K562 (cell line): ENCODE measurements at regions not wholly inside any gene's neighbourhood (a gene's known extent, or its start where the extent isn't known, plus 50 kb on each side); places are given as distances from the start of the nearest gene placed in this dataset.

Source experiments
- ATAC-seq: fragments of 200-7000 bp; cut with Tn5 transposase; 3 replicates; pipeline ENCODE4 v1.9.1; 2020; ENCODE audit warnings: moderate library complexity
- BruUV-seq: library from RNA; stranded (reverse); fragments of 400-500 nt; replicated peaks from 2 replicates; lab custom pipeline; 2021; lab: Mats Ljungman, UMichigan
- CTCF ChIA-PET: fragments of 300-600 bp; formaldehyde crosslinking; extraction: SDS; loops from one replicate; lab custom pipeline; 2021; ENCODE audit warnings: low intra/inter-chr PET ratio; lab: Yijun Ruan, JAX
- POLR2A ChIA-PET: fragments of 300-600, 350-650 bp; sonication (Branson Sonifier 250); formaldehyde crosslinking; extraction: SDS; loops from one replicate; lab custom pipeline; 2021; ENCODE audit warnings: antibody characterized with exemption, inconsistent platforms; lab: Yijun Ruan, JAX
- DNase-seq, 4 experiments: peaks; one replicate each; pipeline versions ENCODE4 v3.0.0 to v3.0.0-alpha.2; 2011 to 2018; ENCODE audit warnings: low spot score in 3 of 4, mixed read lengths in 3 of 4; ENCODE audit errors: extremely low read depth in 1 of 4
- FAIRE-seq: peaks from 2 replicates; lab custom pipeline; 2011; peaks lifted over from hg19 to GRCh38; lab: Jason Lieb, UNC
- H2AFZ ChIP-seq: 2 replicates; pipeline ENCODE4 v1.6.0; 2011; ENCODE audit warnings: low read depth, low read length, control low read depth, inconsistent platforms
- H3K27ac ChIP-seq: fragments of 200-600 bp; 3 replicates; pipeline ENCODE4 v1.8.0; 2011; ENCODE audit warnings: low read depth, mild to moderate bottlenecking, control low read depth, inconsistent platforms, low read length, moderate library complexity, mixed read lengths; ENCODE audit errors: extremely low read depth
- H3K27me3 ChIP-seq, 2 experiments: fragments of 300-600 bp in 1 of 2; 2 replicates in 1 of 2; 3 replicates in 1 of 2; pipeline versions ENCODE4 v1.6.0 to v1.8.0; 2011; ENCODE audit warnings: inconsistent platforms in 2 of 2, low read length in 2 of 2, mild to moderate bottlenecking in 1 of 2, mixed read lengths in 1 of 2, moderate library complexity in 1 of 2; ENCODE audit not compliant: control insufficient read depth in 2 of 2, insufficient read depth in 2 of 2
- H3K36me3 ChIP-seq: fragments of 300-600 bp; 3 replicates; pipeline ENCODE4 v1.8.0; 2011; ENCODE audit warnings: mild to moderate bottlenecking, low read length, inconsistent platforms; ENCODE audit not compliant: control insufficient read depth, insufficient read depth
- H3K4me1 ChIP-seq, 2 experiments: fragments of 200-600 bp in 1 of 2; replicated peaks in 1 of 2; 2 replicates in 1 of 2; 3 replicates in 1 of 2; pipeline versions ENCODE4 v1.5.1 to v1.8.0; 2011; ENCODE audit warnings: inconsistent platforms in 2 of 2, low read length in 2 of 2, mild to moderate bottlenecking in 1 of 2, mixed read lengths in 1 of 2, moderate library complexity in 1 of 2; ENCODE audit not compliant: control insufficient read depth in 2 of 2, insufficient read depth in 2 of 2
- H3K4me2 ChIP-seq: 2 replicates; pipeline ENCODE4 v1.6.1; 2011; ENCODE audit warnings: low read length, control low read depth, inconsistent platforms, mixed read lengths; ENCODE audit not compliant: insufficient read depth
- H3K4me3 ChIP-seq: fragments of 200-600 bp; sonication (generic), shearing (Covaris generic); 2 replicates; pipeline ENCODE4 v1.5.1; 2016; ENCODE audit warnings: control low read depth, inconsistent platforms
- H3K79me2 ChIP-seq: fragments of 200-600 bp; 3 replicates; pipeline ENCODE4 v1.8.0; 2011; ENCODE audit warnings: low read length, inconsistent platforms; ENCODE audit not compliant: control insufficient read depth, insufficient read depth
- H3K9ac ChIP-seq, 2 experiments: 2 replicates each; pipeline versions ENCODE4 v1.6.0 to v1.6.1; 2011; ENCODE audit warnings: low read depth in 2 of 2, low read length in 2 of 2, control low read depth in 1 of 2, inconsistent platforms in 1 of 2, mild to moderate bottlenecking in 1 of 2, mixed read lengths in 1 of 2; ENCODE audit not compliant: insufficient read depth in 1 of 2
- H3K9me1 ChIP-seq: one replicate; pipeline ENCODE4 v1.6.0; 2011; ENCODE audit warnings: inconsistent platforms, mild to moderate bottlenecking, low read length, moderate library complexity; ENCODE audit not compliant: control insufficient read depth, insufficient read depth
- H3K9me3 ChIP-seq: replicated peaks from 2 replicates; pipeline ENCODE4 v1.5.1; 2011; ENCODE audit warnings: low read depth, low read length, inconsistent platforms; ENCODE audit not compliant: control insufficient read depth, insufficient read depth
- H4K20me1 ChIP-seq: replicated peaks from 2 replicates; pipeline ENCODE4 v1.6.1; 2011; ENCODE audit warnings: low read length, inconsistent platforms, mixed read lengths; ENCODE audit not compliant: control insufficient read depth, insufficient read depth
- DMBX1 ChIP-seq: fragments of 250-450 bp; sonication (Bioruptor Pico); IDR thresholded peaks from 2 replicates; pipeline ENCODE4 v1.8.0; 2022; ENCODE audit warnings: inconsistent platforms, mild to moderate bottlenecking, moderate library complexity, borderline replicate concordance
- ETS2 ChIP-seq: IDR thresholded peaks from 2 replicates; pipeline ENCODE4 v1.6.1; 2016; ENCODE audit warnings: borderline replicate concordance, missing genetic modification characterization, mild to moderate bottlenecking, moderate library complexity, missing compliant biosample characterization; ENCODE audit not compliant: poor library complexity, severe bottlenecking
- FOXA1 ChIP-seq: fragments of 450-650 bp; IDR thresholded peaks from 2 replicates; pipeline ENCODE4 v1.6.1; 2016; ENCODE audit warnings: mild to moderate bottlenecking, borderline replicate concordance
- FOXJ2 ChIP-seq: fragments of 200-800 bp; sonication (Bioruptor generic); IDR thresholded peaks from 2 replicates; pipeline ENCODE4 v1.6.1; 2016; ENCODE audit warnings: missing genetic modification characterization, missing compliant biosample characterization
- MECOM ChIP-seq: fragments of 250-450 bp; sonication (Bioruptor Pico); IDR thresholded peaks from 2 replicates; pipeline ENCODE4 v1.8.0; 2022; ENCODE audit warnings: inconsistent platforms
- POLR2G ChIP-seq: fragments of 200-400 bp; formaldehyde crosslinking; IDR thresholded peaks from 2 replicates; pipeline ENCODE4 v1.6.1; 2017; ENCODE audit warnings: low read depth, mild to moderate bottlenecking, antibody characterized with exemption, low read length, moderate library complexity
- SIX5 ChIP-seq, 2 experiments: IDR thresholded peaks; 2 replicates each; pipeline ENCODE4 v1.6.1; 2011; ENCODE audit warnings: low read length in 2 of 2, borderline replicate concordance in 1 of 2, low read depth in 1 of 2, mild to moderate bottlenecking in 1 of 2, moderate library complexity in 1 of 2; ENCODE audit not compliant: insufficient read depth in 1 of 2
- SLC30A9 ChIP-seq: fragments of 250-450 bp; sonication (Bioruptor Pico); IDR thresholded peaks from 2 replicates; pipeline ENCODE4 v1.8.0; 2022; ENCODE audit warnings: mild to moderate bottlenecking, moderate library complexity
- SMARCA4 ChIP-seq: fragments of 450-650 bp; IDR thresholded peaks from 2 replicates; pipeline ENCODE4 v1.6.1; 2016
- TCFL5 ChIP-seq: fragments of 250-450 bp; sonication (Bioruptor Pico); conservative IDR thresholded peaks from 2 replicates; pipeline ENCODE4 v1.6.1; 2021; ENCODE audit warnings: mild to moderate bottlenecking, moderate library complexity, matching md5 sums
- TGIF2 ChIP-seq: sonication (generic); formaldehyde crosslinking; IDR thresholded peaks from 2 replicates; pipeline ENCODE4 v1.8.1; 2022; ENCODE audit warnings: mild to moderate bottlenecking, missing genetic modification reagents, moderate library complexity
- TRIM24 ChIP-seq, 2 experiments: fragments of 450-650 bp; IDR thresholded peaks; 2 replicates each; pipeline ENCODE4 v1.6.1; 2016
- WHSC1 ChIP-seq: IDR thresholded peaks from one replicate; pipeline ENCODE4 v1.6.1; 2012; ENCODE audit warnings: low read length, control low read depth, inconsistent platforms
- ZNF146 ChIP-seq: IDR thresholded peaks from one replicate; pipeline ENCODE4 v1.6.1; 2018; ENCODE audit warnings: missing compliant biosample characterization; ENCODE audit not compliant: unreplicated experiment
- ZNF174 ChIP-seq: fragments of 250-450 bp; sonication (Bioruptor Pico); IDR thresholded peaks from 2 replicates; pipeline ENCODE4 v1.4.0; 2020; ENCODE audit warnings: mild to moderate bottlenecking
- ZNF699 ChIP-seq: fragments of 250-450 bp; sonication (Bioruptor Pico); IDR thresholded peaks from 2 replicates; pipeline ENCODE4 v1.8.0; 2021; ENCODE audit warnings: mild to moderate bottlenecking, moderate library complexity; ENCODE audit not compliant: insufficient replicate concordance
- WGBS: fragments of 100-300 bp; shearing (Covaris generic); methylation state at CpG from one replicate; pipeline ENCODE4 v1.1.6; 2016; ENCODE audit warnings: low coverage, mixed read lengths; ENCODE audit not compliant: insufficient coverage; ENCODE audit errors: missing lambda C conversion rate; 5-methylcytosine and 5-hydroxymethylcytosine counted together
- in situ Hi-C: fragments of 300-500 bp; cut with MboI; formaldehyde crosslinking; loops from 4 replicates; pipeline ENCODE4 v1.15.0; 2018; ENCODE audit warnings: inconsistent platforms, mixed read lengths
- intact Hi-C: fragments of 100-400 bp; cut with micrococcal nuclease; formaldehyde crosslinking; loops from 2 replicates; pipeline ENCODE4 v1.14.2; 2022
- TF ChIP-seq, protein P1 (sequence below): sonication (generic); IDR thresholded peaks from 2 replicates; pipeline ENCODE4 v1.6.1; 2016

DNA sequence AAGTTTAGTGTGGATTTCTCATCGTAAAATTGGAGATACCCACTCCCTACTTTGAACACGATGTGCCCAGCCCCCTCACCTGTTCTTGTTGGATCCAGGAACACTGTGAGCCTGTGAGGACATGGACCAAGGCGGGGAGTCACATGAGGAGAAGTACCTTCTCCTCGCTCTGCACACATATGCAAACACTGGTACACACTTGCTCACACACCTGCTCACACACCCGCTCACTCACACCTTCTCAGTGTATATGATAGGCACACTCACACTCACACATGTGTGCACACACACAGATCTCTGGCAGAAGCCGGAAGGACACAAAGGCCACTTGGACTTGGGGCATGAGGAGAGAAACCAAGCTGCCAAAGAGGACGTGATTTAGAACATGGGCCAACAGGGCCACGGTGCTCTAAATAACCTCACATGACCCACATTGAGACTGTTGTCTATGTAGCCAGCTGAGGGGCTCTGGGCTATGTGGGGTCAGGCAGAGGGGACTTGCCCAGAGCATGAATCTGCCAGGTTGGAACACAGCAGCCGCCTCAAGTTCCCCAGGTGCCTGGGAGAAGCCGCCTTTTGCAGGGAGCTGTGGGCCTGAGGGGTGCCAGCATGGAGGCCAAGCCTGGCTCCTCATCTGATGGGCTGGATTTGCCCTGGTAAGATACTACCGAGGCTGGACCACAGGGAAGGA, 283.0 kb upstream of the IRX4 start:
- Histone ChIP-seq H3K9me3 (no peaks in the 10 kb centered on the region), H4K20me1 (peaks cover 4% of the 10 kb centered on the region; the same call in 1 of the 2 replicates), H3K27ac (no peak overlapping the region), H3K9ac (no peak overlapping the region), H3K27me3 (peaks cover 32 to 78% of the 10 kb centered on the region in 2 experiments; a peak in 4 of 5 replicates), H2AFZ (no peak overlapping the region), H3K4me2 (no peak overlapping the region), H3K79me2 (no peaks in the 10 kb centered on the region), H3K9me1 (no peaks in the 10 kb centered on the region), H3K4me3 (no peak overlapping the region), H3K4me1 (peaks cover 0 to 3% of the 10 kb centered on the region in 2 experiments; a peak in 1 of 5 replicates)
- under 1% methylated on average over 11 of the region's 11 CpGs for WGBS
- BruUV-seq: no TSS peak
- ATAC-seq (no peak), DNase-seq (no peak)
- intact Hi-C loops: no loop called here
- CTCF ChIA-PET: no interaction called here
- TF ChIP-seq FOXJ2: no peak
- TF ChIP-seq DMBX1 (CRISPR knock-in tag): no peak
- TF ChIP-seq MECOM (CRISPR knock-in tag): no peak
- no peak for TF ChIP-seq ZNF146 (CRISPR knock-in tag)
- no peak for TF ChIP-seq WHSC1
- TF ChIP-seq, all 486 proteins: peak for 0
- POLR2A ChIA-PET: no interaction called here
- in situ Hi-C loops: no loop called here
- H3K36me3 ChIP-seq: no peaks in the 10 kb centered on the region
- FAIRE-seq: no peak

DNA sequence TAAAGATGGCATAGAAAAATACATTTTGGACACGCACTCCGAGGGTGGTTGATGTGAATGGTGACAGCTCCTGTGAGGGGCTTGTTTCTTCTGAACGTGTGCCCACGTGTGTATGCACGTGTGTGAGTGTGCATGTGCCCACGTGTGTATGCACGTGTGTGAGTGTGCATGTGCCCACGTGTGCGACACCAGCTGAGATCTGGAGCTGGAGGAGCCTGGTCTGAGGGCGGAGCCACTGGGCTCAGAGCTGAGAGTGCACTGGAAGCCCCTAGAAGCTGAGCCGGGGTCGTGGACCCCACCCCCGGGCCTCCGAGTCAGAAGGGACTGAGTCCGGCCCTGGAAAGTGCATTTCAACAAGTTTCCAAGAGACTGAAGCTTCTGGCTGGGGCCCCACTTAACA, 282.5 kb upstream of the IRX4 start:
- Histone ChIP-seq H3K79me2 (no peaks in the 10 kb centered on the region), H3K27me3 (peaks cover 28 to 72% of the 10 kb centered on the region in 2 experiments; a peak in 4 of 5 replicates), H2AFZ (no peak overlapping the region), H3K9ac (no peak overlapping the region), H4K20me1 (peaks cover 4% of the 10 kb centered on the region; the same call in 1 of the 2 replicates), H3K36me3 (no peaks in the 10 kb centered on the region), H3K4me1 (peaks cover 0 to under 1% of the 10 kb centered on the region in 2 experiments; a peak in 1 of 5 replicates), H3K9me1 (no peaks in the 10 kb centered on the region), H3K27ac (no peak overlapping the region), H3K9me3 (no peaks in the 10 kb centered on the region), H3K4me2 (no peak overlapping the region), H3K4me3 (no peak overlapping the region)
- TF ChIP-seq SIX5 (IDR thresholded peaks at IDR 0.05; ENCODE audit: borderline replicate concordance in 1 of 2, insufficient read depth in 1 of 2, low read depth in 1 of 2, low read length in 2 of 2) (no peak), ETS2 (tag) (no peak), TRIM24 (IDR thresholded peaks at IDR 0.05) (no peak), ZNF699 (no peak), TGIF2 (CRISPR knock-in tag) (no peak), SLC30A9 (CRISPR knock-in tag) (no peak), FOXA1 (no peak), SMARCA4 (no peak), POLR2G (no peak), TCFL5 (CRISPR knock-in tag) (no peak), ZNF174 (CRISPR knock-in tag) (no peak)
- TF ChIP-seq, protein P1, sequence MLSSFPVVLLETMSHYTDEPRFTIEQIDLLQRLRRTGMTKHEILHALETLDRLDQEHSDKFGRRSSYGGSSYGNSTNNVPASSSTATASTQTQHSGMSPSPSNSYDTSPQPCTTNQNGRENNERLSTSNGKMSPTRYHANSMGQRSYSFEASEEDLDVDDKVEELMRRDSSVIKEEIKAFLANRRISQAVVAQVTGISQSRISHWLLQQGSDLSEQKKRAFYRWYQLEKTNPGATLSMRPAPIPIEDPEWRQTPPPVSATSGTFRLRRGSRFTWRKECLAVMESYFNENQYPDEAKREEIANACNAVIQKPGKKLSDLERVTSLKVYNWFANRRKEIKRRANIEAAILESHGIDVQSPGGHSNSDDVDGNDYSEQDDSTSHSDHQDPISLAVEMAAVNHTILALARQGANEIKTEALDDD: no peak
- POLR2A ChIA-PET: no interaction called here
- in situ Hi-C loops (no loop called here), intact Hi-C loops (no loop called here)
- DNase-seq (no peak), FAIRE-seq (no peak), ATAC-seq (no peak)
- CTCF ChIA-PET: no interaction called here
- no TSS peak for BruUV-seq
- 2% methylated on average over 14 of the region's 15 CpGs for WGBS
